Mesendoderm (in vitro differentiated cells): ENCODE measurements at regions not wholly inside any gene's neighbourhood (a gene's known extent, or its start where the extent isn't known, plus 50 kb on each side); places are given as distances from the start of the nearest gene placed in this dataset.

Source experiments
- DNase-seq: peaks from one replicate; pipeline ENCODE4 v3.0.0; 2013
- H2AK5ac ChIP-seq: 2 replicates; pipeline ENCODE4 v1.6.1; 2013; ENCODE audit warnings: low read length, inconsistent platforms
- H2BK120ac ChIP-seq: 2 replicates; pipeline ENCODE4 v1.6.1; 2013; ENCODE audit warnings: low read depth, mild to moderate bottlenecking, low read length, moderate library complexity, mixed read lengths
- H2BK15ac ChIP-seq: replicated peaks from 2 replicates; pipeline ENCODE4 v1.6.1; 2013; ENCODE audit warnings: low read depth, mild to moderate bottlenecking, moderate library complexity
- H2BK5ac ChIP-seq: 2 replicates; pipeline ENCODE4 v1.6.1; 2013; ENCODE audit warnings: low read length, inconsistent platforms
- H3K18ac ChIP-seq: 2 replicates; pipeline ENCODE4 v1.6.1; 2013; ENCODE audit warnings: mild to moderate bottlenecking, low read length, mixed read lengths
- H3K23ac ChIP-seq: one replicate; pipeline ENCODE4 v1.6.1; 2013; ENCODE audit warnings: low read length
- H3K27ac ChIP-seq: 2 replicates; pipeline ENCODE4 v1.5.1; 2013; ENCODE audit warnings: low read depth, mild to moderate bottlenecking, inconsistent platforms, low read length, moderate library complexity
- H3K27me3 ChIP-seq: 2 replicates; pipeline ENCODE4 v1.6.1; 2013; ENCODE audit warnings: low read length, control low read depth, mild to moderate bottlenecking, inconsistent platforms; ENCODE audit not compliant: insufficient read depth, poor library complexity
- H3K36me3 ChIP-seq: 2 replicates; pipeline ENCODE4 v1.6.1; 2013; ENCODE audit warnings: low read length, inconsistent platforms; ENCODE audit not compliant: control insufficient read depth, insufficient read depth
- H3K4ac ChIP-seq: one replicate; pipeline ENCODE4 v1.6.1; 2013; ENCODE audit warnings: low read depth, mild to moderate bottlenecking, low read length, moderate library complexity
- H3K4me1 ChIP-seq: 2 replicates; pipeline ENCODE4 v1.6.1; 2013; ENCODE audit warnings: low read depth, low read length, inconsistent platforms; ENCODE audit not compliant: control insufficient read depth
- H3K4me2 ChIP-seq: 2 replicates; pipeline ENCODE4 v1.6.1; 2013; ENCODE audit warnings: low read length
- H3K4me3 ChIP-seq: 2 replicates; pipeline ENCODE4 v1.5.1; 2013; ENCODE audit warnings: mild to moderate bottlenecking, low read length
- H3K56ac ChIP-seq: one replicate; pipeline ENCODE4 v1.6.1; 2013; ENCODE audit warnings: low read length
- H3K79me1 ChIP-seq: 2 replicates; pipeline ENCODE4 v1.6.1; 2013; ENCODE audit warnings: low read length, inconsistent platforms
- H3K79me2 ChIP-seq: 2 replicates; pipeline ENCODE4 v1.6.1; 2013; ENCODE audit warnings: mild to moderate bottlenecking, low read length; ENCODE audit not compliant: control insufficient read depth, insufficient read depth
- H3K9ac ChIP-seq: 2 replicates; pipeline ENCODE4 v1.6.1; 2013; ENCODE audit warnings: low read length, inconsistent platforms
- H4K5ac ChIP-seq: one replicate; pipeline ENCODE4 v1.6.1; 2013; ENCODE audit warnings: low read length
- H4K8ac ChIP-seq: one replicate; pipeline ENCODE4 v1.6.1; 2013; ENCODE audit warnings: low read depth, mild to moderate bottlenecking, control low read depth, low read length, moderate library complexity
- WGBS: extraction: QIAGEN DNeasy Blood & Tissue Kit; methylation state at CpG from one replicate; pipeline ENCODE4 v1.1.7; 2013; ENCODE audit warnings: low lambda C conversion rate, missing lambda C conversion rate; ENCODE audit not compliant: insufficient coverage; ENCODE audit errors: extremely low coverage; 5-methylcytosine and 5-hydroxymethylcytosine counted together

GRCh38 chr18:78031991-78032390 lies 782.3 kb downstream of the GALR1 start:
- no CpG with 5 or more reads among the region's 8 CpGs for WGBS
- H2BK120ac ChIP-seq: no peak overlapping the region

GRCh38 chr18:78032574-78032973 lies 782.9 kb downstream of the GALR1 start:
- no peak overlapping the region for H3K4me2 ChIP-seq
- no peaks in the 10 kb centered on the region for H3K79me2 ChIP-seq
- WGBS: no CpG with 5 or more reads among the region's 6 CpGs
- no peak overlapping the region for H2BK15ac ChIP-seq
- no peaks in the 10 kb centered on the region for H3K27me3 ChIP-seq
- H3K23ac ChIP-seq: no peak overlapping the region
- H3K4ac ChIP-seq: no peak overlapping the region
- no peaks in the 10 kb centered on the region for H3K4me1 ChIP-seq
- no peak for DNase-seq
- no peak overlapping the region for H3K9ac ChIP-seq
- H2AK5ac ChIP-seq: no peak overlapping the region
- H4K8ac ChIP-seq: no peak overlapping the region
- no peak overlapping the region for H2BK5ac ChIP-seq
- H3K56ac ChIP-seq: no peak overlapping the region
- H3K79me1 ChIP-seq: no peaks in the 10 kb centered on the region
- no peak overlapping the region for H3K18ac ChIP-seq
- H4K5ac ChIP-seq: no peak overlapping the region
- H3K36me3 ChIP-seq: no peaks in the 10 kb centered on the region
- H2BK120ac ChIP-seq: no peak overlapping the region
- no peak overlapping the region for H3K4me3 ChIP-seq
- no peak overlapping the region for H3K27ac ChIP-seq

More at GRCh38 chr18:78031991-78032390, 782.3 kb downstream of the GALR1 start:
- Histone ChIP-seq H3K79me2 (no peaks in the 10 kb centered on the region), H4K5ac (no peak overlapping the region), H3K9ac (no peak overlapping the region), H3K27ac (no peak overlapping the region), H2BK5ac (no peak overlapping the region), H3K4ac (no peak overlapping the region), H3K79me1 (no peaks in the 10 kb centered on the region), H2AK5ac (no peak overlapping the region), H2BK15ac (no peak overlapping the region), H3K18ac (no peak overlapping the region), H3K4me1 (no peaks in the 10 kb centered on the region), H3K4me3 (no peak overlapping the region), H3K4me2 (no peak overlapping the region), H3K36me3 (no peaks in the 10 kb centered on the region), H4K8ac (no peak overlapping the region), H3K23ac (no peak overlapping the region), H3K56ac (no peak overlapping the region), H3K27me3 (no peaks in the 10 kb centered on the region)
- DNase-seq: no peak

GRCh38 chr18:78034755-78035154 lies 785.1 kb downstream of the GALR1 start:
- Histone ChIP-seq H4K8ac (no peak overlapping the region), H2AK5ac (no peak overlapping the region), H3K4ac (no peak overlapping the region), H3K4me2 (no peak overlapping the region), H2BK15ac (no peak overlapping the region), H2BK5ac (no peak overlapping the region), H3K79me2 (no peaks in the 10 kb centered on the region), H3K36me3 (no peaks in the 10 kb centered on the region), H3K79me1 (no peaks in the 10 kb centered on the region), H4K5ac (no peak overlapping the region), H3K56ac (no peak overlapping the region), H3K18ac (no peak overlapping the region), H3K9ac (no peak overlapping the region), H3K4me1 (no peaks in the 10 kb centered on the region), H2BK120ac (no peak overlapping the region), H3K27me3 (no peaks in the 10 kb centered on the region), H3K4me3 (no peak overlapping the region), H3K23ac (no peak overlapping the region), H3K27ac (no peak overlapping the region)
- no CpG with 5 or more reads among the region's 6 CpGs for WGBS
- no peak for DNase-seq

GRCh38 chr18:78041218-78041617 lies 791.6 kb downstream of the GALR1 start:
- Histone ChIP-seq H3K4me2 (no peak overlapping the region), H3K4me1 (no peaks in the 10 kb centered on the region)
- no CpG with 5 or more reads among the region's 1 CpG for WGBS

GRCh38 chr18:78046631-78047030 lies 797.0 kb downstream of the GALR1 start:
- H3K79me1 ChIP-seq: no peaks in the 10 kb centered on the region
- H2AK5ac ChIP-seq: no peak overlapping the region
- H2BK120ac ChIP-seq: no peak overlapping the region
- H3K9ac ChIP-seq: no peak overlapping the region
- H4K5ac ChIP-seq: no peak overlapping the region
- H2BK5ac ChIP-seq: no peak overlapping the region
- H3K23ac ChIP-seq: no peak overlapping the region
- DNase-seq: no peak
- no peak overlapping the region for H4K8ac ChIP-seq
- no peak overlapping the region for H3K4me2 ChIP-seq
- no peak overlapping the region for H3K18ac ChIP-seq
- H3K56ac ChIP-seq: no peak overlapping the region
- H3K27ac ChIP-seq: no peak overlapping the region
- no CpG with 5 or more reads among the region's 3 CpGs for WGBS
- no peaks in the 10 kb centered on the region for H3K36me3 ChIP-seq
- H3K4me1 ChIP-seq: no peaks in the 10 kb centered on the region
- H2BK15ac ChIP-seq: no peak overlapping the region
- H3K4ac ChIP-seq: no peak overlapping the region
- H3K4me3 ChIP-seq: no peak overlapping the region
- H3K27me3 ChIP-seq: no peaks in the 10 kb centered on the region
- H3K79me2 ChIP-seq: no peaks in the 10 kb centered on the region

More at GRCh38 chr18:78041218-78041617, 791.6 kb downstream of the GALR1 start:
- Histone ChIP-seq H3K36me3 (no peaks in the 10 kb centered on the region), H3K79me2 (no peaks in the 10 kb centered on the region), H3K27me3 (no peaks in the 10 kb centered on the region), H4K8ac (no peak overlapping the region), H2BK15ac (no peak overlapping the region), H4K5ac (no peak overlapping the region), H2AK5ac (no peak overlapping the region), H3K27ac (no peak overlapping the region), H3K23ac (no peak overlapping the region), H3K9ac (no peak overlapping the region), H3K79me1 (no peaks in the 10 kb centered on the region), H3K56ac (no peak overlapping the region), H2BK5ac (no peak overlapping the region), H3K4ac (no peak overlapping the region), H3K4me3 (no peak overlapping the region), H2BK120ac (no peak overlapping the region), H3K18ac (no peak overlapping the region)
- no peak for DNase-seq

GRCh38 chr18:78049281-78049680 lies 799.6 kb downstream of the GALR1 start:
- H4K5ac ChIP-seq: no peak overlapping the region
- no peak overlapping the region for H2AK5ac ChIP-seq
- H3K79me2 ChIP-seq: no peaks in the 10 kb centered on the region
- H3K4me1 ChIP-seq: no peaks in the 10 kb centered on the region
- no peak overlapping the region for H3K9ac ChIP-seq
- no peak overlapping the region for H2BK15ac ChIP-seq
- no peaks in the 10 kb centered on the region for H3K79me1 ChIP-seq
- H3K27me3 ChIP-seq: no peaks in the 10 kb centered on the region
- no peak overlapping the region for H3K56ac ChIP-seq
- no CpG with 5 or more reads among the region's 10 CpGs for WGBS
- no peak overlapping the region for H3K27ac ChIP-seq
- no peak overlapping the region for H4K8ac ChIP-seq
- H3K4me3 ChIP-seq: no peak overlapping the region
- DNase-seq: peak; percentile 16
- no peak overlapping the region for H2BK5ac ChIP-seq
- H3K18ac ChIP-seq: no peak overlapping the region
- H2BK120ac ChIP-seq: no peak overlapping the region
- H3K23ac ChIP-seq: no peak overlapping the region
- H3K4me2 ChIP-seq: no peak overlapping the region
- no peak overlapping the region for H3K4ac ChIP-seq
- no peaks in the 10 kb centered on the region for H3K36me3 ChIP-seq
